ENCODE measurements at regions not wholly inside any gene's neighbourhood (a gene's known extent, or its start where the extent isn't known, plus 50 kb on each side); places are given as distances from the start of the nearest gene placed in this dataset.

- TF ChIP-seq ESRRG (CRISPR knock-in tag; IDR thresholded peaks at IDR 0.05) (no peak), ZFP3 (CRISPR knock-in tag; IDR thresholded peaks at IDR 0.05) (no peak), PPARA (CRISPR knock-in tag; IDR thresholded peaks at IDR 0.05; ENCODE audit: borderline replicate concordance) (no peak), TOX (CRISPR knock-in tag; IDR thresholded peaks at IDR 0.05; ENCODE audit: borderline replicate concordance) (no peak)
Observed at GRCh38 chr5:155441849-155442248, 428.3 kb downstream of the KIF4B start.

Measured in SK-N-SH treated with all-trans-retinoic acid at 6 μM for 48 hours (cell line).